ENCODE measurements at regions not wholly inside any gene's neighbourhood (a gene's known extent, or its start where the extent isn't known, plus 50 kb on each side); places are given as distances from the start of the nearest gene placed in this dataset.

DNA sequence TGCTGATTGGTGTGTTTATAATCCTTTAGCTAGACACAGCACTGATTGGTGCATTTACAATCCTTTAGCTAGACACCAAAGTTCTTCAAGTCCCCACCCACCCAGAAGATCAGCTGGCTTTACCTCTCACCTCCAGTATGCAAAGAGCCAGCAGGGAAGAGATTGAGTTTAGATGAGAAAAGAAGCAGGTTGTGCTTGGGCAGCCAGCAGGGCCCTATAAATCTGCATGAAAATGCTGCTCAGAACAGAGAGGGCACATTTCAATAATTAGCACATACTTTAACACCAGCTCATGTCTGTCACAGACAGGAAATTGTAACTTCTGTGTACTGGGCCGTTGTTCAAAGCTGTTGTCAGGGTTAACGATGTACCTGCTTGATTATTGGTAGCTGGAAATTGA lies 1204.3 kb downstream of the UQCRFS1 start:
- TF ChIP-seq, protein P1, sequence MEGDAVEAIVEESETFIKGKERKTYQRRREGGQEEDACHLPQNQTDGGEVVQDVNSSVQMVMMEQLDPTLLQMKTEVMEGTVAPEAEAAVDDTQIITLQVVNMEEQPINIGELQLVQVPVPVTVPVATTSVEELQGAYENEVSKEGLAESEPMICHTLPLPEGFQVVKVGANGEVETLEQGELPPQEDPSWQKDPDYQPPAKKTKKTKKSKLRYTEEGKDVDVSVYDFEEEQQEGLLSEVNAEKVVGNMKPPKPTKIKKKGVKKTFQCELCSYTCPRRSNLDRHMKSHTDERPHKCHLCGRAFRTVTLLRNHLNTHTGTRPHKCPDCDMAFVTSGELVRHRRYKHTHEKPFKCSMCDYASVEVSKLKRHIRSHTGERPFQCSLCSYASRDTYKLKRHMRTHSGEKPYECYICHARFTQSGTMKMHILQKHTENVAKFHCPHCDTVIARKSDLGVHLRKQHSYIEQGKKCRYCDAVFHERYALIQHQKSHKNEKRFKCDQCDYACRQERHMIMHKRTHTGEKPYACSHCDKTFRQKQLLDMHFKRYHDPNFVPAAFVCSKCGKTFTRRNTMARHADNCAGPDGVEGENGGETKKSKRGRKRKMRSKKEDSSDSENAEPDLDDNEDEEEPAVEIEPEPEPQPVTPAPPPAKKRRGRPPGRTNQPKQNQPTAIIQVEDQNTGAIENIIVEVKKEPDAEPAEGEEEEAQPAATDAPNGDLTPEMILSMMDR (IDR thresholded peaks at IDR 0.05), result no peak
- no peak for TF ChIP-seq POLR2A (IDR thresholded peaks at IDR 0.05)
